Astrocyte of the cerebellum (primary cell): ENCODE measurements at regions not wholly inside any gene's neighbourhood (a gene's known extent, or its start where the extent isn't known, plus 50 kb on each side); places are given as distances from the start of the nearest gene placed in this dataset.
"Not testable (repeated sequence)": the region's sequence is repeated elsewhere in the genome, so short reads cannot be mapped to it uniquely, and the experiment has no call there.

ENCODE experiments used
- DNase-seq: peaks from one replicate; pipeline ENCODE4 v3.0.0-alpha.2; 2011; ENCODE audit warnings: low read depth
- H3K4me3 ChIP-seq: 2 replicates; pipeline ENCODE4 v1.5.1; 2011; ENCODE audit warnings: mild to moderate bottlenecking, low read depth, low read length, moderate library complexity
- in situ Hi-C: cut with HindIII; loops from 2 replicates; pipeline ENCODE4 v1.10.0; 2017; ENCODE audit warnings: low sequenced_read_pairs
- TF ChIP-seq, protein P1 (sequence below): IDR thresholded peaks from 2 replicates; pipeline ENCODE4 v1.5.1; 2012; ENCODE audit warnings: low read length, low read depth, moderate library complexity, mild to moderate bottlenecking; ENCODE audit errors: missing control alignments

DNA sequence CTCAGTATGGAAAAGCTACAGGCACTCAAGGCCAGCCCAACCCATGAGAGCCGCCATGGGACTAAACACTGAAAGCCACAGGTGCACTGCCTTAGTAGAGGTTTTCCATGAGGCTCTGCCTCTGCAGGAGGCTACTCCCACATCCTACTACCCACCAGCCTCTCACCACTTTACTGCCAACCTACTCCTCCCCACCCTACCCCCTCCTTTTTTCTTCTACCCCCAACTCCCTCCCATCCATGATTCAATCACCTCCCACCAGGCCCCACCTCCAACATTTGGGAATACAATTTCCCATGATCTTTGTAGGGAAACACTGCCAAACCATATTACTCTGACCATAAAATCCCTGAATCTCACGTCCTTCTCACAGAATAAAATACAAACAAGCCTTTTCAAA is 101.6 kb upstream of the CTSV start:
- TF ChIP-seq, protein P1, sequence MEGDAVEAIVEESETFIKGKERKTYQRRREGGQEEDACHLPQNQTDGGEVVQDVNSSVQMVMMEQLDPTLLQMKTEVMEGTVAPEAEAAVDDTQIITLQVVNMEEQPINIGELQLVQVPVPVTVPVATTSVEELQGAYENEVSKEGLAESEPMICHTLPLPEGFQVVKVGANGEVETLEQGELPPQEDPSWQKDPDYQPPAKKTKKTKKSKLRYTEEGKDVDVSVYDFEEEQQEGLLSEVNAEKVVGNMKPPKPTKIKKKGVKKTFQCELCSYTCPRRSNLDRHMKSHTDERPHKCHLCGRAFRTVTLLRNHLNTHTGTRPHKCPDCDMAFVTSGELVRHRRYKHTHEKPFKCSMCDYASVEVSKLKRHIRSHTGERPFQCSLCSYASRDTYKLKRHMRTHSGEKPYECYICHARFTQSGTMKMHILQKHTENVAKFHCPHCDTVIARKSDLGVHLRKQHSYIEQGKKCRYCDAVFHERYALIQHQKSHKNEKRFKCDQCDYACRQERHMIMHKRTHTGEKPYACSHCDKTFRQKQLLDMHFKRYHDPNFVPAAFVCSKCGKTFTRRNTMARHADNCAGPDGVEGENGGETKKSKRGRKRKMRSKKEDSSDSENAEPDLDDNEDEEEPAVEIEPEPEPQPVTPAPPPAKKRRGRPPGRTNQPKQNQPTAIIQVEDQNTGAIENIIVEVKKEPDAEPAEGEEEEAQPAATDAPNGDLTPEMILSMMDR: no peak
- in situ Hi-C loops: no loop called here
- H3K4me3 ChIP-seq: no peak overlapping the region
- DNase-seq: no peak

DNA sequence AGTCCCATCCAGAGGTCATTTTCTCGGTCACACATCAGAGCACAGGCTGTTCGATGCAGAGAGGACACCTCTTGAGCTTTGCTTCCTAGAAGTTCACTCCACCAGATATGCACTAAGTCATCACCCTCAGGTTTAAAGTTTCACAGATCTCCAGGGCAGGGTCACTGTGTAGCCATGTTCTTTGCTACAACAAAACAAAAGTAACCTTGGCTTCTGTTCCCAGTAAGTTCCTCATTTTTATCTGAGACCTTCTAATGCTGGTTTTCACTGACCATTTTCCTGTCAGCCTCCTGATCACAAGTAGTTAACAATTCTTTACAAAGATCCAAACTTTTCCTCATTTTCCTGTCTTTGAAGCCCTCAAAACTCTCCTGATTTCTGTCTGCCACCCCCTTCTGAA is 97.5 kb upstream of the CTSV start:
- TF ChIP-seq, protein P1: no peak
- no peak for DNase-seq
- H3K4me3 ChIP-seq: no peak overlapping the region
- in situ Hi-C loops: no loop called here

DNA sequence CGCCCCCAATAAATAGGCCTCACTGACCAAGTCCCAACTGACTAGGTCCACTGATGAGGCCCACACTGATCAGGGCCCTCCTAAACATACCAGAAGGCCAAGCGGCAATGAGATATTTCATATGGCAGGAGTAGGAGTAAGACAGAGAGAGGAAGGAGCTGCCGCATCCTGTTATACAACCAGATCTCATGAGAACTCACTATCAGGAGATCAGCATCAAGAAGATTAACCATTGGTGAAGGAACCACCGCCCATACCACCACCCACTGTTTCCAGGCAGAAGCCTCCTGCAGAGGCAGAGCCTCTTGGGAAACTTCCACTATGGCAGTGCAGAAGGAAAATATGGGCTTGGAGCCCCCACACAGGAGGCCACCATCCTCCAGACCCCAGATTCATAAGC is 95.0 kb upstream of the CTSV start:
- DNase-seq, H3K4me3 ChIP-seq, in situ Hi-C loops: not testable (repeated sequence)

DNA sequence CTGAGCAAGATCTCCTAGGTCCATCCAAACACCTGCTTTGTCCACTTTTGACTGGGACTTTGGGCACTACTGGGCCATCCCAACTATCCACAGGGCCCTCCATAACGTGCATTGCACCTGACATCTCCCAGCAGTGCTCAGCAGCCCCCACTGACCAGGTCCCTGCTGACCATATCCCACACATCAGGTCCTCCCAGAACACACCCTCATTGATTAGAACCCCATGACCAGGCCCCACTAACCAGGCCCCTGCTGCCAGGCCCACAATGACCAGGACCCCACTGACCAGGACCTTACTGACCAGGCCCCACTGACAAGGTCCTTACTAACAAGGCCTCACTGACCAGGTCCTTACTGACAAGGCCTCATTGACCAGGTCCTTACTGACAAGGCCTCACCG is 93.9 kb upstream of the CTSV start:
- TF ChIP-seq, protein P1: no peak
- H3K4me3 ChIP-seq: no peak overlapping the region
- no peak for DNase-seq
- in situ Hi-C loops: no loop called here

DNA sequence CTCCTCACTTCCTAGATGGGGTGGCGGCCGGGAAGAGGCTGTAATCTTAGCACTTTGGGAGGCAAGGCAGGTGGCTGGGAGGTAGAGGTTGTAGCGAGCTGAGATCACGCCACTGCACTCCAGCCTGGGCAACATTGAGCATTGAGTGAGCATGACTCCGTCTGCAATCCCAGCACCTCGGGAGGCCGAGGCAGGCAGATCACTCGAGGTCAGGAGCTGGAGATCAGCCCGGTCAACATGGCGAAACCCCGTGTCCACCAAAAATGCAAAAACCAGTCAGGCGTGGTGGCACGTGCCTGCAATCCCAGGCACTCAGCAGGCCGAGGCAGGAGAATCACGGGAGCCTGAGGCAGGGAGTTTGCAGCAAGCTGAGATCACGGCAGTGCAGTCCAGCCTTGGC is 91.9 kb upstream of the CTSV start:
- DNase-seq, in situ Hi-C loops, H3K4me3 ChIP-seq: not testable (repeated sequence)

DNA sequence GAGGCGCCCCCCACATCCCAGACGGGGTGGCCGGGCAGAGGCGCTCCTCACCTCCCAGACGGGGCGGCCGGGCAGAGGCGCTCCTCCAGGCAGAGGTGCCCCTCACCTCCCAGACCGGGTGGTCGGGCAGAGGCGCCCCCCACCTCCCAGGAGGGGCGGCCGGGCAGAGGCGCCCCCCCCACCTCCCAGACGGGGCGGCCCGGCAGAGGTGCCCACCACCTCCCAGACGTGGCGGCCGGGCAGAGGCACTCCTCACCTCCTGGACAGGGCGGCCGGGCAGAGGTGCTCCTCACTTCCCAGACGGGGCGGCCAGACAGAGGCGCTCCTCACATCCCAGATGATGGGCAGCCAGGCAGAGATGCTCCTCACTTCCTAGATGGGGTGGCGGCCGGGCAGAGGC is 91.4 kb upstream of the CTSV start:
- H3K4me3 ChIP-seq, DNase-seq, in situ Hi-C loops: not testable (repeated sequence)

DNA sequence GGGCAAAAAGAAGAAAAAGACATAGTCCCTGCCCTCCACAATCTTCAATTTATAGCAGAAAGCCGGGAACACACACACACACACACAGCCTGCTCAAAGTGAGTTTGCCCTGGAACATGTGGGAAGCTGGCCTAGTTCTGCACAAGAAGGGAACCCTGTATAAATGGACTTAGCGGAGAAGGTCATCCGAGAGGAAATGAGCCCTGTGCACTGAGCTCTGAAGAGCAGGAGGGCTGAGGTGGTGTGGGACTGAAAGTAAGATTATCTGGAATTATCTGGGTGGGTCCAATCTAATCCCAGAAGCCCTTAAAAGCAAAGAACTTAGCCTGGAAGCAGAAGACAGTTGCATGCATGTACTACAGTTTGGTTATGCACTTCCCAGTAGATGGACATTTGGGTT is 90.0 kb upstream of the CTSV start:
- H3K4me3 ChIP-seq: no peak overlapping the region
- TF ChIP-seq, protein P1: no peak
- in situ Hi-C loops: no loop called here
- DNase-seq: no peak

DNA sequence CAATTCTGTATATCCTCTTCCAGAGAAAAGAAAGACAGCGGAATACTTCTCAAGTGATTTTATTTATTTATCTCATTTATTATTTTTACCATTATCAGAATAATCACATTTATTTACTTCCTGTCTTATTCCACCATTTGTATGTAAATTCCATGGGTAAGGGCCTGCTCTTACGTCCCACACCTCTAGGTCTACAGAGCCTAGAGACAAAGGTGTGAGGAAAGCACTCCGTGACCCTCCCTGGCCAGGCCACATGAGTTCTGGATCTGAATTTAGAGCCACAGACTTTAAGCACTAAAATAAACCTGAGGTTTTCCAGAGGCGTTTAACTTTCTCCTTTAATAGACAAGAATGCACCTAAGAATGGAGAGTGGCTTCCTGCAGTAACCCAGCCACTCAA is 85.3 kb upstream of the CTSV start:
- no peak for DNase-seq
- TF ChIP-seq, protein P1: no peak
- in situ Hi-C loops: no loop called here
- no peak overlapping the region for H3K4me3 ChIP-seq
